GM12878 (cell line): ENCODE measurements at regions not wholly inside any gene's neighbourhood (a gene's known extent, or its start where the extent isn't known, plus 50 kb on each side); places are given as distances from the start of the nearest gene placed in this dataset.

Experiments
- CHD2 ChIP-seq: IDR thresholded peaks from 2 replicates; pipeline ENCODE4 v1.6.1; 2011; ENCODE audit warnings: low read depth, low read length, improper control_type of control experiment, borderline replicate concordance
- CTCF ChIP-seq, 3 experiments: IDR thresholded peaks in 2 of 3; conservative IDR thresholded peaks in 1 of 3; 2 replicates each; pipeline ENCODE4 v1.5.1; 2011; ENCODE audit warnings: low read depth in 3 of 3, low read length in 3 of 3, mild to moderate bottlenecking in 3 of 3, control low read depth in 2 of 3, moderate library complexity in 2 of 3, inconsistent platforms in 1 of 3, mixed read lengths in 1 of 3; ENCODE audit not compliant: control insufficient read depth in 2 of 3, insufficient read depth in 1 of 3; ENCODE audit errors: extremely low read depth in 1 of 3
- EGR1 ChIP-seq, 2 experiments: IDR thresholded peaks; 1 replicate in 1 of 2; 2 replicates in 1 of 2; pipeline ENCODE4 v1.6.1; 2011 to 2012; ENCODE audit warnings: low read depth in 2 of 2, low read length in 2 of 2, borderline replicate concordance in 1 of 2, mild to moderate bottlenecking in 1 of 2, moderate library complexity in 1 of 2
- FOXM1 ChIP-seq: IDR thresholded peaks from 2 replicates; pipeline ENCODE4 v1.6.1; 2012; ENCODE audit warnings: low read depth, mild to moderate bottlenecking, inconsistent platforms, low read length, moderate library complexity
- GABPA ChIP-seq: IDR thresholded peaks from 2 replicates; pipeline ENCODE4 v1.6.1; 2014; ENCODE audit warnings: antibody characterized with exemption, low read depth, mild to moderate bottlenecking, inconsistent platforms
- IRF3 ChIP-seq: fragments of 450-650 bp; IDR thresholded peaks from 2 replicates; pipeline ENCODE4 v1.6.1; 2014; ENCODE audit warnings: mild to moderate bottlenecking
- NR2C1 ChIP-seq: fragments of 450-650 bp; IDR thresholded peaks from 2 replicates; pipeline ENCODE4 v1.6.1; 2017; ENCODE audit warnings: antibody characterized with exemption, mild to moderate bottlenecking, moderate library complexity
- NR2F1 ChIP-seq: fragments of 450-650 bp; conservative IDR thresholded peaks from 2 replicates; pipeline ENCODE4 v1.6.1; 2017; ENCODE audit warnings: mild to moderate bottlenecking
- POLR2A ChIP-seq: IDR thresholded peaks from 2 replicates; pipeline ENCODE4 v1.6.1; 2011; ENCODE audit warnings: low read depth, mild to moderate bottlenecking, low read length
- POLR2AphosphoS5 ChIP-seq: IDR thresholded peaks from 2 replicates; pipeline ENCODE4 v1.6.1; 2011; ENCODE audit warnings: mild to moderate bottlenecking, low read length, inconsistent platforms
- SMC3 ChIP-seq: IDR thresholded peaks from 2 replicates; pipeline ENCODE4 v1.6.1; 2011; ENCODE audit warnings: low read length, improper control_type of control experiment, borderline replicate concordance
- ZBTB11 ChIP-seq: fragments of 450-650 bp; formaldehyde crosslinking; IDR thresholded peaks from 2 replicates; pipeline ENCODE4 v1.5.0; 2022; ENCODE audit warnings: mild to moderate bottlenecking, missing genetic modification characterization
- ZNF207 ChIP-seq: fragments of 450-650 bp; IDR thresholded peaks from 2 replicates; pipeline ENCODE4 v1.6.1; 2014; ENCODE audit warnings: antibody characterized with exemption, mild to moderate bottlenecking, borderline replicate concordance

GRCh38 chr3:73298243-73299183 is 237.1 kb downstream of the EBLN2 start:
- TF ChIP-seq GABPA (no peak), CHD2 (no peak), POLR2AphosphoS5 (no peak), ZNF207 (no peak), SMC3 (no peak), IRF3 (no peak), NR2F1 (no peak), NR2C1 (no peak), CTCF (IDR thresholded peaks at IDR 0.05 in 2 of 3, conservative IDR thresholded peaks at IDR 0.05 in 1 of 3; ENCODE audit: control insufficient read depth in 2 of 3, extremely low read depth in 1 of 3, insufficient read depth in 1 of 3, low read depth in 3 of 3, low read length in 3 of 3) (no peak), EGR1 (IDR thresholded peaks at IDR 0.05; ENCODE audit: borderline replicate concordance in 1 of 2, low read depth in 2 of 2, low read length in 2 of 2) (no peak), ZBTB11 (CRISPR knock-in tag) (no peak), FOXM1 (no peak), POLR2A (no peak)
